Skin epidermis (tissue), 12 donors: ENCODE measurements at regions not wholly inside any gene's neighbourhood (a gene's known extent, or its start where the extent isn't known, plus 50 kb on each side); places are given as distances from the start of the nearest gene placed in this dataset.
"Not testable (repeated sequence)": the region's sequence is repeated elsewhere in the genome, so short reads cannot be mapped to it uniquely, and the experiment has no call there.

Experiments
- H3K27ac ChIP-seq, 21 experiments: fragments of 200-600 bp; sonication (generic) in 11 of 21; one replicate each; pipeline ENCODE4 v1.5.0; 2020; ENCODE audit warnings: mild to moderate bottlenecking in 3 of 21, inconsistent platforms in 2 of 21, moderate library complexity in 2 of 21
- H3K4me3 ChIP-seq, 7 experiments: fragments of 200-600 bp; sonication (generic) in 2 of 7; one replicate each; pipeline ENCODE4 v1.5.0; 2020; ENCODE audit warnings: inconsistent platforms in 2 of 7, mild to moderate bottlenecking in 2 of 7, moderate library complexity in 1 of 7

- Histone ChIP-seq H3K27ac (no peak overlapping the region), H3K4me3 (no peak overlapping the region)
These were observed 313.0 kb upstream of the MEIS1 start for GRCh38 chr2:66121946-66122345.

GRCh38 chr2:66113988-66114625, 320.8 kb upstream of the MEIS1 start:
- Histone ChIP-seq H3K27ac (no peak overlapping the region), H3K4me3 (no peak overlapping the region)

- Histone ChIP-seq H3K4me3 (no peak overlapping the region), H3K27ac (no peak overlapping the region)
These were observed 323.2 kb upstream of the MEIS1 start for GRCh38 chr2:66111706-66112105.

- no peak overlapping the region for H3K4me3 ChIP-seq
- no peak overlapping the region for H3K27ac ChIP-seq
These were observed 324.3 kb upstream of the MEIS1 start for GRCh38 chr2:66110608-66111007.

- Histone ChIP-seq H3K27ac (no peak overlapping the region), H3K4me3 (no peak overlapping the region)
These were observed 324.8 kb upstream of the MEIS1 start for GRCh38 chr2:66110086-66110485.

- Histone ChIP-seq H3K27ac (no peak overlapping the region), H3K4me3 (no peak overlapping the region)
These were observed 325.5 kb upstream of the MEIS1 start for GRCh38 chr2:66109419-66109818.

- Histone ChIP-seq H3K27ac (no peak overlapping the region), H3K4me3 (no peak overlapping the region)
These were observed 329.7 kb upstream of the MEIS1 start for GRCh38 chr2:66105066-66105753.

GRCh38 chr2:66103581-66103980, 331.3 kb upstream of the MEIS1 start:
- H3K4me3 ChIP-seq = no peak overlapping the region
- no peak overlapping the region for H3K27ac ChIP-seq

- Histone ChIP-seq H3K4me3 (no peak overlapping the region), H3K27ac (no peak overlapping the region)
These were observed 333.7 kb upstream of the MEIS1 start for GRCh38 chr2:66101206-66101605.

- Histone ChIP-seq H3K4me3 (no peak overlapping the region), H3K27ac (no peak overlapping the region)
These were observed 339.0 kb upstream of the MEIS1 start for GRCh38 chr2:66095820-66096345.

GRCh38 chr2:66094689-66095088, 340.2 kb upstream of the MEIS1 start:
- H3K4me3 ChIP-seq, H3K27ac ChIP-seq: not testable (repeated sequence)

GRCh38 chr2:66093371-66093770, 341.6 kb upstream of the MEIS1 start:
- Histone ChIP-seq H3K4me3 (no peak overlapping the region), H3K27ac (no peak overlapping the region)

GRCh38 chr2:66084948-66085590, 349.9 kb upstream of the MEIS1 start:
- no peak overlapping the region for H3K27ac ChIP-seq
- no peak overlapping the region for H3K4me3 ChIP-seq

GRCh38 chr2:66082581-66082980, 352.3 kb upstream of the MEIS1 start:
- no peak overlapping the region for H3K4me3 ChIP-seq
- no peak overlapping the region for H3K27ac ChIP-seq

- no peak overlapping the region for H3K4me3 ChIP-seq
- no peak overlapping the region for H3K27ac ChIP-seq
These were observed 354.8 kb upstream of the MEIS1 start for GRCh38 chr2:66080127-66080526.

- no peak overlapping the region for H3K4me3 ChIP-seq
- H3K27ac ChIP-seq = no peak overlapping the region
These were observed 361.8 kb upstream of the MEIS1 start for GRCh38 chr2:66073172-66073571.

- no peak overlapping the region for H3K4me3 ChIP-seq
- H3K27ac ChIP-seq = no peak overlapping the region
These were observed 364.0 kb upstream of the MEIS1 start for GRCh38 chr2:66070721-66071602.

GRCh38 chr2:66069937-66070720, 364.8 kb upstream of the MEIS1 start:
- no peak overlapping the region for H3K4me3 ChIP-seq
- no peak overlapping the region for H3K27ac ChIP-seq

GRCh38 chr2:66066032-66066431, 368.9 kb upstream of the MEIS1 start:
- Histone ChIP-seq H3K27ac (no peak overlapping the region), H3K4me3 (no peak overlapping the region)
